SK-MEL-5 (cell line): ENCODE measurements at regions not wholly inside any gene's neighbourhood (a gene's known extent, or its start where the extent isn't known, plus 50 kb on each side); places are given as distances from the start of the nearest gene placed in this dataset.
A peak's percentile ranks its signal among the peaks of the same experiment; 100 is the strongest.
"Not testable (repeated sequence)": the region's sequence is repeated elsewhere in the genome, so short reads cannot be mapped to it uniquely, and the experiment has no call there.

Source experiments
- DNase-seq: peaks from one replicate; pipeline ENCODE4 v3.0.0-alpha.2; 2016; ENCODE audit warnings: low read depth, low spot score
- in situ Hi-C: cut with HindIII; loops from 2 replicates; pipeline ENCODE4 v1.10.0; 2016; ENCODE audit warnings: low sequenced_read_pairs, high pct_unique_total_duplicates, low pct_unique_long_range_greater_than_20kb

- DNase-seq: peak; percentile 14
- in situ Hi-C loops: no loop called here
Measured at GRCh38 chr21:14321042-14321441, 61.9 kb downstream of the HSPA13 start.

- in situ Hi-C loops: no loop called here
- no peak for DNase-seq
Measured at GRCh38 chr21:14319805-14320204, 63.1 kb downstream of the HSPA13 start.

- DNase-seq: no peak
- in situ Hi-C loops: no loop called here
Measured at GRCh38 chr21:14318578-14318977, 64.4 kb downstream of the HSPA13 start.

GRCh38 chr21:14317507-14317906 lies 65.4 kb downstream of the HSPA13 start:
- in situ Hi-C loops: no loop called here
- DNase-seq: no peak

- no peak for DNase-seq
- in situ Hi-C loops: no loop called here
Measured at GRCh38 chr21:14313300-14313699, 69.6 kb downstream of the HSPA13 start.

GRCh38 chr21:14312871-14313270 lies 70.1 kb downstream of the HSPA13 start:
- no peak for DNase-seq
- in situ Hi-C loops: no loop called here

- in situ Hi-C loops: no loop called here
- no peak for DNase-seq
Measured at GRCh38 chr21:14308234-14308633, 74.7 kb downstream of the HSPA13 start.

GRCh38 chr21:14306126-14306907 lies 76.6 kb downstream of the HSPA13 start:
- DNase-seq: peak; percentile 30
- in situ Hi-C loops: no loop called here

- in situ Hi-C loops: no loop called here
Measured at GRCh38 chr21:14303731-14304488, 79.0 kb downstream of the HSPA13 start.

GRCh38 chr21:14300074-14300473 lies 82.9 kb downstream of the HSPA13 start:
- DNase-seq: no peak
- in situ Hi-C loops: no loop called here

More at GRCh38 chr21:14303731-14304488, 79.0 kb downstream of the HSPA13 start:
- DNase-seq: no peak

GRCh38 chr21:14290576-14290975 lies 74.6 kb downstream of the RBM11 start:
- in situ Hi-C loops: no loop called here
- DNase-seq: no peak

- DNase-seq: no peak
- in situ Hi-C loops: no loop called here
Measured at GRCh38 chr21:14288922-14289321, 73.0 kb downstream of the RBM11 start.

- DNase-seq: no peak
- in situ Hi-C loops: no loop called here
Measured at GRCh38 chr21:14285147-14285761, 69.3 kb downstream of the RBM11 start.

- in situ Hi-C loops: no loop called here
- DNase-seq: no peak
Measured at GRCh38 chr21:14284481-14284880, 68.5 kb downstream of the RBM11 start.

GRCh38 chr21:14281188-14281900 lies 65.4 kb downstream of the RBM11 start:
- DNase-seq, in situ Hi-C loops: not testable (repeated sequence)
